HCT116 (cell line): ENCODE measurements at regions not wholly inside any gene's neighbourhood (a gene's known extent, or its start where the extent isn't known, plus 50 kb on each side); places are given as distances from the start of the nearest gene placed in this dataset.

ENCODE experiments used
- ATAC-seq: fragments of 200-7000 bp; cut with Tn5 transposase; 2 replicates; pipeline ENCODE4 v1.9.1; 2020; ENCODE audit warnings: mild to moderate bottlenecking, moderate library complexity
- BruUV-seq: library from RNA; stranded (reverse); fragments of 400-500 nt; replicated peaks from 2 replicates; lab custom pipeline; 2021; lab: Mats Ljungman, UMichigan
- CTCF ChIA-PET: fragments of 300-600 bp; sonication (Branson Sonifier 250); formaldehyde crosslinking; loops from one replicate; lab custom pipeline; 2021; ENCODE audit warnings: antibody characterized with exemption; lab: Charles Lee
- POLR2A ChIA-PET: fragments of 300-600, 350-600 bp; sonication (Branson Sonifier 250); formaldehyde crosslinking; loops from one replicate; lab custom pipeline; 2021; ENCODE audit warnings: antibody characterized with exemption; lab: Charles Lee
- RAD21 ChIA-PET, 2 experiments: fragments of 300-600 bp; sonication (Branson Sonifier 250); formaldehyde crosslinking; loops; one replicate each; lab custom pipeline; 2023; ENCODE audit warnings: low total read pairs in 2 of 2; ENCODE audit not compliant: uncharacterized antibody in 2 of 2, unreplicated experiment in 2 of 2, low non-redundant PET in 1 of 2; lab: Charles Lee
- DNase-seq: peaks from one replicate; pipeline ENCODE4 v3.0.0-alpha.2; 2010; ENCODE audit warnings: low read depth, low spot score
- H2AFZ ChIP-seq: fragments of 200-600 bp; shearing (Covaris generic), sonication (generic); 2 replicates; pipeline ENCODE4 v1.6.1; 2017; ENCODE audit warnings: low read depth, mixed run types, mixed read lengths, antibody characterized with exemption, low read length; ENCODE audit not compliant: poor library complexity, severe bottlenecking
- H3K27ac ChIP-seq: 2 replicates; pipeline ENCODE4 v1.5.1; 2012; ENCODE audit warnings: low read depth, low read length
- H3K27me3 ChIP-seq: fragments of 200-600 bp; sonication (generic); 2 replicates; pipeline ENCODE4 v1.6.1; 2016; ENCODE audit warnings: mixed run types, low read length, mixed read lengths; ENCODE audit not compliant: insufficient read depth
- H3K36me3 ChIP-seq, 2 experiments: fragments of 200-500 bp in 1 of 2; fragments of 200-600 bp in 1 of 2; sonication (Bioruptor generic) in 1 of 2; sonication (generic) in 1 of 2; 2 replicates each; pipeline versions ENCODE4 v1.5.1 to v1.6.1; 2014 to 2016; ENCODE audit warnings: low read length in 2 of 2, inconsistent platforms in 1 of 2, mixed read lengths in 1 of 2, mixed run types in 1 of 2; ENCODE audit not compliant: insufficient read depth in 2 of 2, control insufficient read depth in 1 of 2
- H3K4me1 ChIP-seq, 2 experiments: fragments of 200-600 bp in 1 of 2; sonication (generic) in 1 of 2; 2 replicates each; pipeline versions ENCODE4 v1.5.1 to v1.6.1; 2012 to 2017; ENCODE audit warnings: low read length in 2 of 2, inconsistent platforms in 1 of 2, mild to moderate bottlenecking in 1 of 2, mixed read lengths in 1 of 2, mixed run types in 1 of 2, moderate library complexity in 1 of 2; ENCODE audit not compliant: insufficient read depth in 2 of 2, control insufficient read depth in 1 of 2
- H3K4me2 ChIP-seq: fragments of 200-600 bp; sonication (generic); 2 replicates; pipeline ENCODE4 v1.6.1; 2017; ENCODE audit warnings: mixed run types, low read length, mixed read lengths
- H3K4me3 ChIP-seq, 2 experiments: fragments of 200-600 bp in 1 of 2; sonication (generic) in 1 of 2; replicated peaks in 1 of 2; 2 replicates each; pipeline ENCODE4 v1.5.1; 2011 to 2016; ENCODE audit warnings: low read length in 2 of 2, control low read depth in 1 of 2, low read depth in 1 of 2, mild to moderate bottlenecking in 1 of 2, mixed read lengths in 1 of 2, mixed run types in 1 of 2
- H3K79me2 ChIP-seq: fragments of 200-600 bp; sonication (generic); 2 replicates; pipeline ENCODE4 v1.6.1; 2017; ENCODE audit warnings: mild to moderate bottlenecking, mixed run types, low read length, moderate library complexity, mixed read lengths; ENCODE audit not compliant: insufficient read depth
- H3K9ac ChIP-seq: fragments of 200-600 bp; sonication (generic); 2 replicates; pipeline ENCODE4 v1.6.1; 2016; ENCODE audit warnings: low read length, mixed read lengths
- H3K9me2 ChIP-seq: fragments of 200-600 bp; sonication (generic), shearing (Covaris generic); 2 replicates; pipeline ENCODE4 v1.6.1; 2017; ENCODE audit warnings: mixed run types, mild to moderate bottlenecking, moderate library complexity; ENCODE audit not compliant: insufficient read depth
- H3K9me3 ChIP-seq, 2 experiments: fragments of 200-500 bp in 1 of 2; fragments of 200-600 bp in 1 of 2; sonication (Bioruptor generic) in 1 of 2; sonication (generic) in 1 of 2; 2 replicates each; pipeline ENCODE4 v1.6.1; 2014 to 2017; ENCODE audit warnings: low read length in 2 of 2, mixed read lengths in 2 of 2, inconsistent platforms in 1 of 2, low read depth in 1 of 2, mild to moderate bottlenecking in 1 of 2, mixed run types in 1 of 2, moderate library complexity in 1 of 2; ENCODE audit not compliant: control insufficient read depth in 1 of 2, insufficient read depth in 1 of 2
- H4K20me1 ChIP-seq: fragments of 200-600 bp; sonication (generic), shearing (Covaris generic); 2 replicates; pipeline ENCODE4 v1.6.1; 2017; ENCODE audit warnings: mixed run types, mild to moderate bottlenecking, moderate library complexity; ENCODE audit not compliant: insufficient read depth
- CBX3 ChIP-seq: IDR thresholded peaks from 2 replicates; pipeline ENCODE4 v1.6.1; 2012; ENCODE audit warnings: low read depth
- CEBPB ChIP-seq: IDR thresholded peaks from 2 replicates; pipeline ENCODE4 v1.6.1; 2012; ENCODE audit warnings: low read depth
- ELF1 ChIP-seq: IDR thresholded peaks from 2 replicates; pipeline ENCODE4 v1.6.1; 2012; ENCODE audit warnings: low read depth, borderline replicate concordance
- EZH2 ChIP-seq: fragments of 200-600 bp; sonication (generic); IDR thresholded peaks from 2 replicates; pipeline ENCODE4 v1.6.1; 2017; ENCODE audit warnings: antibody characterized with exemption, mixed run types
- EZH2phosphoT487 ChIP-seq: fragments of 200-600 bp; IDR thresholded peaks from 2 replicates; pipeline ENCODE4 v1.6.1; 2018; ENCODE audit warnings: antibody characterized with exemption, borderline replicate concordance
- FOSL1 ChIP-seq: IDR thresholded peaks from 2 replicates; pipeline ENCODE4 v1.6.1; 2012; ENCODE audit warnings: low read depth
- JUND ChIP-seq: IDR thresholded peaks from 2 replicates; pipeline ENCODE4 v1.6.1; 2012
- POLR2AphosphoS5 ChIP-seq: IDR thresholded peaks from 2 replicates; pipeline ENCODE4 v1.6.1; 2011; ENCODE audit warnings: mild to moderate bottlenecking, low read depth, low read length, moderate library complexity
- RAD21 ChIP-seq: IDR thresholded peaks from 2 replicates; pipeline ENCODE4 v1.6.1; 2012; ENCODE audit warnings: low read depth, mild to moderate bottlenecking
- SIN3A ChIP-seq: IDR thresholded peaks from 2 replicates; pipeline ENCODE4 v1.6.1; 2012; ENCODE audit warnings: low read depth
- SRF ChIP-seq: IDR thresholded peaks from 2 replicates; pipeline ENCODE4 v1.6.1; 2012; ENCODE audit warnings: low read depth
- YY1 ChIP-seq: IDR thresholded peaks from 2 replicates; pipeline ENCODE4 v1.6.1; 2011; ENCODE audit warnings: low read length, low read depth, moderate library complexity, mild to moderate bottlenecking; ENCODE audit not compliant: insufficient replicate concordance; ENCODE audit errors: extremely low read depth
- ZFX ChIP-seq: fragments of 450-650 bp; IDR thresholded peaks from 2 replicates; pipeline ENCODE4 v1.6.1; 2017
- ZNF274 ChIP-seq: fragments of 200-500 bp; sonication (Bioruptor generic); IDR thresholded peaks from 2 replicates; pipeline ENCODE4 v1.6.1; 2014; ENCODE audit warnings: mild to moderate bottlenecking, low read depth, low read length, inconsistent platforms
- intact Hi-C: fragments of 100-400 bp; cut with micrococcal nuclease; formaldehyde crosslinking; loops from 2 replicates; pipeline ENCODE4 v1.10.0; 2022
- TF ChIP-seq, protein P1 (sequence below): IDR thresholded peaks from 2 replicates; pipeline ENCODE4 v1.6.1; 2012
- TF ChIP-seq, protein P2 (sequence below): IDR thresholded peaks from 2 replicates; pipeline ENCODE4 v1.6.1; 2012; ENCODE audit warnings: low read depth
- TF ChIP-seq, protein P3 (sequence below): IDR thresholded peaks from 2 replicates; pipeline ENCODE4 v1.6.1; 2011; ENCODE audit warnings: mild to moderate bottlenecking, low read length, moderate library complexity; ENCODE audit not compliant: insufficient replicate concordance; ENCODE audit errors: extremely low read depth
- TF ChIP-seq, protein P4 (sequence below), 3 experiments: fragments of 200-600 bp in 1 of 3; sonication (generic) in 1 of 3; IDR thresholded peaks in 2 of 3; conservative IDR thresholded peaks in 1 of 3; 2 replicates each; pipeline ENCODE4 v1.5.1; 2012 to 2017; ENCODE audit warnings: low read depth in 2 of 3, low read length in 2 of 3, antibody characterized with exemption in 1 of 3, borderline replicate concordance in 1 of 3, control low read depth in 1 of 3, mild to moderate bottlenecking in 1 of 3, mixed read lengths in 1 of 3, mixed run types in 1 of 3, moderate library complexity in 1 of 3; ENCODE audit not compliant: insufficient read depth in 1 of 3
- TF ChIP-seq, protein P5 (sequence below): IDR thresholded peaks from 2 replicates; pipeline ENCODE4 v1.6.1; 2012

DNA sequence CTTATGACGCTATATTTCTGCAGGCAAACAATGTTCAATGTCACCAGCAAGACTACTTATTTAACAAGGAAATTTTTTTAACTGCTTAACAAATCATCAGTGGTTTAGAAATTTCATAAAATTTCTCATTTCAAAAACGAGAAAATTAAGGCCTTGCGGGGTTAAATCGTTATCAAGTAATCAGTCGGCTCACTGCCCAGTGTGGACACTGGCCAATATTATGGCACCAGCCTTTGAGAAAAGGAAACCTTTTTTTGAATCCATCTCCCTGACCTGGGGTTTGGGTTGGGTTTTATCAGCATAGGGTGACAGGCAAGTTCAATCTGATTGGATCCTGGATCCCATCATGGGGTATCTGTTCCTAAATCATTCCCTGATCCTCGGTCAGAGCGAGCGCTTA, 461.2 kb downstream of the SETD4 start (continued):
- TF ChIP-seq RAD21: no peak

DNA sequence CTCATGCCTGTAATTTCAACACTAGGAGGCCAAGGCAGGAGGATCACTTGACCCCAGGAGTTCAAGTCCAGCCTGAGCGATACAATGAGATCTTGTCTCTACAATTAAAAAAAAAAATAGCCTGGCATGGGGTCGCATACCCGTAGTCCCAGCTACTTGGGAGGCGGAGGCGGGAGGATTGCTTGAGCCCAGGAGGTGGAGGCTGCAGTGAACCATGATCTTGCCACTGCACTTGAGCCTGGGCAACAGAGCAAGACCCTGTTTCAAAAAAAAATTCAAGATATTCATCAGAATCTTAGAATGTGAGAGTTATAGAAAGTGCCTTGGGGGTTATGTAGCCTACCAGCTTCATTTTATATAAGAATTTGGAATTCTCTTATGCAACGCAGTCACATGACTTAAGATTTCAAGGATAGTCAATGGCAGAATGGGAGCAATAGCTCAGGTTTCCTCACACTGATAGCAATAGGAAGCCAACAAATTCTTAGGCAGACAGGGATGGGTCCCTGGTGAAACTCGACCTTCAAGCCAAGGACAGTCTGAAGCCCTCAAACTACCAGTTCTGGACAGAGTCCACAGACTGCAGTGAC, 462.5 kb downstream of the SETD4 start:
- H3K9ac ChIP-seq: no peak overlapping the region
- intact Hi-C loops: no loop called here
- CTCF ChIA-PET: no interaction called here

More for the DNA sequence above, 462.5 kb downstream of the SETD4 start:
- no peak for DNase-seq
- BruUV-seq: no TSS peak
- Histone ChIP-seq H3K36me3 (no peaks in the 10 kb centered on the region), H3K4me3 (no peak overlapping the region), H3K9me3 (no peaks in the 10 kb centered on the region), H3K9me2 (no peaks in the 10 kb centered on the region), H4K20me1 (no peaks in the 10 kb centered on the region), H2AFZ (no peak overlapping the region), H3K79me2 (no peaks in the 10 kb centered on the region), H3K4me1 (peaks cover 7 to 8% of the 10 kb centered on the region in 2 experiments; a peak in 3 of 4 replicates), H3K27me3 (no peaks in the 10 kb centered on the region), H3K4me2 (no peak overlapping the region), H3K27ac (no peak overlapping the region)
- POLR2A ChIA-PET: no interaction called here
- RAD21 ChIA-PET: no interaction called here
- TF ChIP-seq ELF1 (no peak), EZH2phosphoT487 (no peak), FOSL1 (no peak), POLR2AphosphoS5 (no peak), JUND (no peak), ZFX (no peak), SIN3A (no peak), YY1 (no peak), CBX3 (no peak), SRF (no peak), ZNF274 (no peak), CEBPB (no peak), EZH2 (no peak), RAD21 (no peak)
- TF ChIP-seq, protein P1, sequence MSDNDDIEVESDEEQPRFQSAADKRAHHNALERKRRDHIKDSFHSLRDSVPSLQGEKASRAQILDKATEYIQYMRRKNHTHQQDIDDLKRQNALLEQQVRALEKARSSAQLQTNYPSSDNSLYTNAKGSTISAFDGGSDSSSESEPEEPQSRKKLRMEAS: no peak
- TF ChIP-seq, protein P2, sequence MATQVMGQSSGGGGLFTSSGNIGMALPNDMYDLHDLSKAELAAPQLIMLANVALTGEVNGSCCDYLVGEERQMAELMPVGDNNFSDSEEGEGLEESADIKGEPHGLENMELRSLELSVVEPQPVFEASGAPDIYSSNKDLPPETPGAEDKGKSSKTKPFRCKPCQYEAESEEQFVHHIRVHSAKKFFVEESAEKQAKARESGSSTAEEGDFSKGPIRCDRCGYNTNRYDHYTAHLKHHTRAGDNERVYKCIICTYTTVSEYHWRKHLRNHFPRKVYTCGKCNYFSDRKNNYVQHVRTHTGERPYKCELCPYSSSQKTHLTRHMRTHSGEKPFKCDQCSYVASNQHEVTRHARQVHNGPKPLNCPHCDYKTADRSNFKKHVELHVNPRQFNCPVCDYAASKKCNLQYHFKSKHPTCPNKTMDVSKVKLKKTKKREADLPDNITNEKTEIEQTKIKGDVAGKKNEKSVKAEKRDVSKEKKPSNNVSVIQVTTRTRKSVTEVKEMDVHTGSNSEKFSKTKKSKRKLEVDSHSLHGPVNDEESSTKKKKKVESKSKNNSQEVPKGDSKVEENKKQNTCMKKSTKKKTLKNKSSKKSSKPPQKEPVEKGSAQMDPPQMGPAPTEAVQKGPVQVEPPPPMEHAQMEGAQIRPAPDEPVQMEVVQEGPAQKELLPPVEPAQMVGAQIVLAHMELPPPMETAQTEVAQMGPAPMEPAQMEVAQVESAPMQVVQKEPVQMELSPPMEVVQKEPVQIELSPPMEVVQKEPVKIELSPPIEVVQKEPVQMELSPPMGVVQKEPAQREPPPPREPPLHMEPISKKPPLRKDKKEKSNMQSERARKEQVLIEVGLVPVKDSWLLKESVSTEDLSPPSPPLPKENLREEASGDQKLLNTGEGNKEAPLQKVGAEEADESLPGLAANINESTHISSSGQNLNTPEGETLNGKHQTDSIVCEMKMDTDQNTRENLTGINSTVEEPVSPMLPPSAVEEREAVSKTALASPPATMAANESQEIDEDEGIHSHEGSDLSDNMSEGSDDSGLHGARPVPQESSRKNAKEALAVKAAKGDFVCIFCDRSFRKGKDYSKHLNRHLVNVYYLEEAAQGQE: no peak
- TF ChIP-seq, protein P3, sequence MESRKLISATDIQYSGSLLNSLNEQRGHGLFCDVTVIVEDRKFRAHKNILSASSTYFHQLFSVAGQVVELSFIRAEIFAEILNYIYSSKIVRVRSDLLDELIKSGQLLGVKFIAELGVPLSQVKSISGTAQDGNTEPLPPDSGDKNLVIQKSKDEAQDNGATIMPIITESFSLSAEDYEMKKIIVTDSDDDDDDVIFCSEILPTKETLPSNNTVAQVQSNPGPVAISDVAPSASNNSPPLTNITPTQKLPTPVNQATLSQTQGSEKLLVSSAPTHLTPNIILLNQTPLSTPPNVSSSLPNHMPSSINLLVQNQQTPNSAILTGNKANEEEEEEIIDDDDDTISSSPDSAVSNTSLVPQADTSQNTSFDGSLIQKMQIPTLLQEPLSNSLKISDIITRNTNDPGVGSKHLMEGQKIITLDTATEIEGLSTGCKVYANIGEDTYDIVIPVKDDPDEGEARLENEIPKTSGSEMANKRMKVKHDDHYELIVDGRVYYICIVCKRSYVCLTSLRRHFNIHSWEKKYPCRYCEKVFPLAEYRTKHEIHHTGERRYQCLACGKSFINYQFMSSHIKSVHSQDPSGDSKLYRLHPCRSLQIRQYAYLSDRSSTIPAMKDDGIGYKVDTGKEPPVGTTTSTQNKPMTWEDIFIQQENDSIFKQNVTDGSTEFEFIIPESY: no peak
- TF ChIP-seq, protein P4, sequence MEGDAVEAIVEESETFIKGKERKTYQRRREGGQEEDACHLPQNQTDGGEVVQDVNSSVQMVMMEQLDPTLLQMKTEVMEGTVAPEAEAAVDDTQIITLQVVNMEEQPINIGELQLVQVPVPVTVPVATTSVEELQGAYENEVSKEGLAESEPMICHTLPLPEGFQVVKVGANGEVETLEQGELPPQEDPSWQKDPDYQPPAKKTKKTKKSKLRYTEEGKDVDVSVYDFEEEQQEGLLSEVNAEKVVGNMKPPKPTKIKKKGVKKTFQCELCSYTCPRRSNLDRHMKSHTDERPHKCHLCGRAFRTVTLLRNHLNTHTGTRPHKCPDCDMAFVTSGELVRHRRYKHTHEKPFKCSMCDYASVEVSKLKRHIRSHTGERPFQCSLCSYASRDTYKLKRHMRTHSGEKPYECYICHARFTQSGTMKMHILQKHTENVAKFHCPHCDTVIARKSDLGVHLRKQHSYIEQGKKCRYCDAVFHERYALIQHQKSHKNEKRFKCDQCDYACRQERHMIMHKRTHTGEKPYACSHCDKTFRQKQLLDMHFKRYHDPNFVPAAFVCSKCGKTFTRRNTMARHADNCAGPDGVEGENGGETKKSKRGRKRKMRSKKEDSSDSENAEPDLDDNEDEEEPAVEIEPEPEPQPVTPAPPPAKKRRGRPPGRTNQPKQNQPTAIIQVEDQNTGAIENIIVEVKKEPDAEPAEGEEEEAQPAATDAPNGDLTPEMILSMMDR (IDR thresholded peaks at IDR 0.05 in 2 of 3, conservative IDR thresholded peaks at IDR 0.05 in 1 of 3; ENCODE audit: borderline replicate concordance in 1 of 3, insufficient read depth in 1 of 3, low read depth in 2 of 3, low read length in 2 of 3): no peak
- TF ChIP-seq, protein P5, sequence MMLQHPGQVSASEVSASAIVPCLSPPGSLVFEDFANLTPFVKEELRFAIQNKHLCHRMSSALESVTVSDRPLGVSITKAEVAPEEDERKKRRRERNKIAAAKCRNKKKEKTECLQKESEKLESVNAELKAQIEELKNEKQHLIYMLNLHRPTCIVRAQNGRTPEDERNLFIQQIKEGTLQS: no peak
- no peak for ATAC-seq
